ENCODE measurements at regions not wholly inside any gene's neighbourhood (a gene's known extent, or its start where the extent isn't known, plus 50 kb on each side); places are given as distances from the start of the nearest gene placed in this dataset.

GRCh38 chr2:5304640-5305039 is 387.5 kb upstream of the SOX11 start:
- no peak for TF ChIP-seq CTCF (IDR thresholded peaks at IDR 0.05)
- no peak for TF ChIP-seq EZH2 (IDR thresholded peaks at IDR 0.05)
- TF ChIP-seq EZH2phosphoT487 (IDR thresholded peaks at IDR 0.05), result no peak

Data from neural progenitor cell (in vitro differentiated cells).